OCI-LY1 (cell line): ENCODE measurements at regions not wholly inside any gene's neighbourhood (a gene's known extent, or its start where the extent isn't known, plus 50 kb on each side); places are given as distances from the start of the nearest gene placed in this dataset.
"Not testable (repeated sequence)": the region's sequence is repeated elsewhere in the genome, so short reads cannot be mapped to it uniquely, and the experiment has no call there.

Experiments used
- H2AFZ ChIP-seq: fragments of 200-600 bp; sonication (generic), shearing (Covaris generic); 2 replicates; pipeline ENCODE4 v1.6.0; 2014; ENCODE audit warnings: antibody characterized with exemption, mild to moderate bottlenecking, low read length
- H3F3A ChIP-seq: fragments of 200-600 bp; sonication (generic), shearing (Covaris generic); 2 replicates; pipeline ENCODE4 v1.6.0; 2014; ENCODE audit warnings: mild to moderate bottlenecking, antibody characterized with exemption, low read length, moderate library complexity; ENCODE audit not compliant: insufficient read depth
- H3K27ac ChIP-seq: fragments of 200-600 bp; sonication (generic); 2 replicates; pipeline ENCODE4 v1.5.1; 2014; ENCODE audit warnings: low read length, mixed run types, mild to moderate bottlenecking, low read depth; ENCODE audit not compliant: poor library complexity, severe bottlenecking
- H3K27me3 ChIP-seq: fragments of 200-600 bp; sonication (generic); 2 replicates; pipeline ENCODE4 v1.6.0; 2014; ENCODE audit warnings: antibody characterized with exemption, mild to moderate bottlenecking, low read length, moderate library complexity; ENCODE audit not compliant: insufficient read depth
- H3K36me3 ChIP-seq: fragments of 200-600 bp; sonication (generic); 2 replicates; pipeline ENCODE4 v1.6.1; 2014; ENCODE audit warnings: mild to moderate bottlenecking, antibody characterized with exemption, low read length, moderate library complexity, mixed read lengths; ENCODE audit not compliant: insufficient read depth
- H3K4me1 ChIP-seq: fragments of 200-600 bp; sonication (generic); 2 replicates; pipeline ENCODE4 v1.5.1; 2014; ENCODE audit warnings: mild to moderate bottlenecking, low read length, moderate library complexity; ENCODE audit not compliant: insufficient read depth, severe bottlenecking
- H3K4me2 ChIP-seq: fragments of 200-600 bp; sonication (generic), shearing (Covaris generic); 2 replicates; pipeline ENCODE4 v1.6.1; 2014; ENCODE audit warnings: low read length
- H3K4me3 ChIP-seq: fragments of 200-600 bp; sonication (generic); 2 replicates; pipeline ENCODE4 v1.5.1; 2014; ENCODE audit warnings: low read length, low read depth, mild to moderate bottlenecking, mixed read lengths; ENCODE audit not compliant: poor library complexity, severe bottlenecking
- H3K79me2 ChIP-seq: fragments of 200-600 bp; shearing (Covaris generic); 2 replicates; pipeline ENCODE4 v1.6.1; 2016; ENCODE audit warnings: mixed run types, low read length, mixed read lengths; ENCODE audit not compliant: insufficient read depth
- H3K9ac ChIP-seq: fragments of 200-600 bp; sonication (generic), shearing (Covaris generic); 2 replicates; pipeline ENCODE4 v1.6.1; 2014; ENCODE audit warnings: mild to moderate bottlenecking, low read length, mixed read lengths
- H3K9me2 ChIP-seq: fragments of 200-600 bp; sonication (generic), shearing (Covaris generic); 2 replicates; pipeline ENCODE4 v1.6.1; 2014; ENCODE audit warnings: low read depth, mild to moderate bottlenecking, low read length, mixed read lengths
- H3K9me3 ChIP-seq: fragments of 200-600 bp; shearing (Covaris generic); 2 replicates; pipeline ENCODE4 v1.6.1; 2014; ENCODE audit warnings: low read length, mixed read lengths
- H4K20me1 ChIP-seq: fragments of 200-600 bp; sonication (generic), shearing (Covaris generic); 2 replicates; pipeline ENCODE4 v1.6.0; 2016; ENCODE audit warnings: mild to moderate bottlenecking, low read length; ENCODE audit not compliant: insufficient read depth
- CTCF ChIP-seq: fragments of 200-600 bp; sonication (generic), shearing (Covaris generic); IDR thresholded peaks from 2 replicates; pipeline ENCODE4 v1.5.1; 2017; ENCODE audit warnings: mild to moderate bottlenecking, antibody characterized with exemption, low read length, moderate library complexity, mixed read lengths
- EZH2 ChIP-seq: fragments of 200-600 bp; sonication (generic), shearing (Covaris generic); IDR thresholded peaks from 2 replicates; pipeline ENCODE4 v1.8.0; 2017; ENCODE audit warnings: borderline replicate concordance, mixed run types, mild to moderate bottlenecking, antibody characterized with exemption, low read length, moderate library complexity, mixed read lengths

- H3K79me2 ChIP-seq = no peaks in the 10 kb centered on the region
- no peak overlapping the region for H3K4me2 ChIP-seq
- H3K4me3 ChIP-seq = no peak overlapping the region
- H3K36me3 ChIP-seq = no peaks in the 10 kb centered on the region
- no peaks in the 10 kb centered on the region for H3K4me1 ChIP-seq
- no peaks in the 10 kb centered on the region for H3K27me3 ChIP-seq
- H3K9ac ChIP-seq = no peak overlapping the region
- H3K9me3 ChIP-seq = no peaks in the 10 kb centered on the region
- no peak overlapping the region for H3K27ac ChIP-seq
- H2AFZ ChIP-seq = no peak overlapping the region
- no peaks in the 10 kb centered on the region for H3K9me2 ChIP-seq
- H3F3A ChIP-seq = no peaks in the 10 kb centered on the region
- TF ChIP-seq EZH2 = no peak
- H4K20me1 ChIP-seq = no peaks in the 10 kb centered on the region
Observed at GRCh38 chr12:77218278-77218677, 152.9 kb upstream of the E2F7 start.

- H3K27ac ChIP-seq, H3F3A ChIP-seq, H3K9me2 ChIP-seq, H3K36me3 ChIP-seq, H3K27me3 ChIP-seq, H3K4me3 ChIP-seq, H3K9me3 ChIP-seq, H3K4me1 ChIP-seq, H3K9ac ChIP-seq, H2AFZ ChIP-seq, H4K20me1 ChIP-seq, H3K4me2 ChIP-seq, H3K79me2 ChIP-seq: not testable (repeated sequence)
Observed at GRCh38 chr12:77216136-77216535, 150.8 kb upstream of the E2F7 start.

- no peak overlapping the region for H3K4me3 ChIP-seq
- H3K27me3 ChIP-seq = no peaks in the 10 kb centered on the region
- no peaks in the 10 kb centered on the region for H3K79me2 ChIP-seq
- no peaks in the 10 kb centered on the region for H3K36me3 ChIP-seq
- TF ChIP-seq EZH2 = no peak
- no peak for TF ChIP-seq CTCF
- no peaks in the 10 kb centered on the region for H3K4me1 ChIP-seq
- no peaks in the 10 kb centered on the region for H4K20me1 ChIP-seq
- H3K27ac ChIP-seq = no peak overlapping the region
- H3K4me2 ChIP-seq = no peak overlapping the region
- no peak overlapping the region for H3K9ac ChIP-seq
- H2AFZ ChIP-seq = no peak overlapping the region
- no peaks in the 10 kb centered on the region for H3K9me3 ChIP-seq
- H3K9me2 ChIP-seq = no peaks in the 10 kb centered on the region
- no peaks in the 10 kb centered on the region for H3F3A ChIP-seq
Observed at GRCh38 chr12:77214136-77214535, 148.8 kb upstream of the E2F7 start.

- no peak overlapping the region for H3K4me2 ChIP-seq
- no peaks in the 10 kb centered on the region for H3K79me2 ChIP-seq
- H3K27ac ChIP-seq = no peak overlapping the region
- no peaks in the 10 kb centered on the region for H3K36me3 ChIP-seq
- no peaks in the 10 kb centered on the region for H3K4me1 ChIP-seq
- H3K9me2 ChIP-seq = no peaks in the 10 kb centered on the region
- H3F3A ChIP-seq = no peaks in the 10 kb centered on the region
- H3K27me3 ChIP-seq = no peaks in the 10 kb centered on the region
- no peak overlapping the region for H3K9ac ChIP-seq
- no peaks in the 10 kb centered on the region for H4K20me1 ChIP-seq
- TF ChIP-seq EZH2 (no peak), CTCF (no peak)
- H3K4me3 ChIP-seq = no peak overlapping the region
- H2AFZ ChIP-seq = no peak overlapping the region
- no peaks in the 10 kb centered on the region for H3K9me3 ChIP-seq
Observed at GRCh38 chr12:77213319-77213718, 147.9 kb upstream of the E2F7 start.
